ENCODE measurements at regions not wholly inside any gene's neighbourhood (a gene's known extent, or its start where the extent isn't known, plus 50 kb on each side); places are given as distances from the start of the nearest gene placed in this dataset.

DNA sequence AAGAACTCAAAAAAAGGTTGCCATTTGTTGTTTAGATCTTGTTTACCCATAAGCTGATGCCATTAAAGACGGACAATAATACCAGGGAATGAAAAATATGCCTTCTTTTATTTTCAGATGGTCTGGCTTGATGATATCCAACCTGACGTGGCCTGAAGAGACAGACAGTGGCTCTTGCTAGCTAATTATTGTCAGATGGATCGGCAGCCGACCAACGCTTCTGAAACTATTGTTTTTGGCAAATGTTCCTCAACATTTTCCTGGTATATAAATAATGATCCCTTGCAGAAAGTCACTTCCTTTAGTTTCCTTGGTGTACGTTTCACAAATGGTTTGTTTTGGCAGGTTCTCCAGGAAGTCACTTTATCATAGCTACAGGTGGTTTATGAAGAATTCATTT lies 290.9 kb upstream of the TSHZ2 start (continued):
- TF ChIP-seq KAT2A (conservative IDR thresholded peaks at IDR 0.05; ENCODE audit: control insufficient read depth, low read depth, low read length) (no peak), RAD21 (IDR thresholded peaks at IDR 0.05; ENCODE audit: insufficient read depth, low read depth, low read length) (no peak), JUND (IDR thresholded peaks at IDR 0.05; ENCODE audit: low read depth, low read length) (no peak), CREM (IDR thresholded peaks at IDR 0.05; ENCODE audit: low read depth) (no peak), EGR1 (IDR thresholded peaks at IDR 0.05; ENCODE audit: borderline replicate concordance in 1 of 2, low read depth in 2 of 2, low read length in 2 of 2) (no peak), BHLHE40 (IDR thresholded peaks at IDR 0.05; ENCODE audit: borderline replicate concordance in 1 of 2, low read depth in 2 of 2, low read length in 1 of 2) (no peak), ZNF217 (IDR thresholded peaks at IDR 0.05) (no peak), SUPT20H (IDR thresholded peaks at IDR 0.05; ENCODE audit: borderline replicate concordance, control insufficient read depth, low read depth, low read length) (no peak)
- TF ChIP-seq, protein P1, sequence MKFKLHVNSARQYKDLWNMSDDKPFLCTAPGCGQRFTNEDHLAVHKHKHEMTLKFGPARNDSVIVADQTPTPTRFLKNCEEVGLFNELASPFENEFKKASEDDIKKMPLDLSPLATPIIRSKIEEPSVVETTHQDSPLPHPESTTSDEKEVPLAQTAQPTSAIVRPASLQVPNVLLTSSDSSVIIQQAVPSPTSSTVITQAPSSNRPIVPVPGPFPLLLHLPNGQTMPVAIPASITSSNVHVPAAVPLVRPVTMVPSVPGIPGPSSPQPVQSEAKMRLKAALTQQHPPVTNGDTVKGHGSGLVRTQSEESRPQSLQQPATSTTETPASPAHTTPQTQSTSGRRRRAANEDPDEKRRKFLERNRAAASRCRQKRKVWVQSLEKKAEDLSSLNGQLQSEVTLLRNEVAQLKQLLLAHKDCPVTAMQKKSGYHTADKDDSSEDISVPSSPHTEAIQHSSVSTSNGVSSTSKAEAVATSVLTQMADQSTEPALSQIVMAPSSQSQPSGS (IDR thresholded peaks at IDR 0.05; ENCODE audit: low read length), result no peak
- TF ChIP-seq, protein P2, sequence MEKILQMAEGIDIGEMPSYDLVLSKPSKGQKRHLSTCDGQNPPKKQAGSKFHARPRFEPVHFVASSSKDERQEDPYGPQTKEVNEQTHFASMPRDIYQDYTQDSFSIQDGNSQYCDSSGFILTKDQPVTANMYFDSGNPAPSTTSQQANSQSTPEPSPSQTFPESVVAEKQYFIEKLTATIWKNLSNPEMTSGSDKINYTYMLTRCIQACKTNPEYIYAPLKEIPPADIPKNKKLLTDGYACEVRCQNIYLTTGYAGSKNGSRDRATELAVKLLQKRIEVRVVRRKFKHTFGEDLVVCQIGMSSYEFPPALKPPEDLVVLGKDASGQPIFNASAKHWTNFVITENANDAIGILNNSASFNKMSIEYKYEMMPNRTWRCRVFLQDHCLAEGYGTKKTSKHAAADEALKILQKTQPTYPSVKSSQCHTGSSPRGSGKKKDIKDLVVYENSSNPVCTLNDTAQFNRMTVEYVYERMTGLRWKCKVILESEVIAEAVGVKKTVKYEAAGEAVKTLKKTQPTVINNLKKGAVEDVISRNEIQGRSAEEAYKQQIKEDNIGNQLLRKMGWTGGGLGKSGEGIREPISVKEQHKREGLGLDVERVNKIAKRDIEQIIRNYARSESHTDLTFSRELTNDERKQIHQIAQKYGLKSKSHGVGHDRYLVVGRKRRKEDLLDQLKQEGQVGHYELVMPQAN (conservative IDR thresholded peaks at IDR 0.05), result no peak

GRCh38 chr20:52677216-52677615 lies 294.9 kb upstream of the TSHZ2 start:
- FAIRE-seq (no peak), ATAC-seq (no peak), DNase-seq (ENCODE audit: low read depth, low spot score) (no peak)
- SMC1A ChIA-PET (ENCODE audit: uncharacterized antibody, unreplicated experiment), result no interaction called here
- Histone ChIP-seq H3K27ac (ENCODE audit: control insufficient read depth, insufficient read depth) (no peak overlapping the region), H3K4me3 (no peak overlapping the region), H3K27me3 (replicated peaks in 1 of 2; ENCODE audit: control insufficient read depth in 2 of 2, insufficient read depth in 2 of 2, low read length in 1 of 2) (no peaks in the 10 kb centered on the region), H3K36me3 (ENCODE audit: control insufficient read depth in 2 of 2, insufficient read depth in 2 of 2, low read length in 1 of 2) (no peaks in the 10 kb centered on the region), H2AFZ (ENCODE audit: control insufficient read depth, low read depth, low read length) (no peak overlapping the region), H3K9me3 (replicated peaks; ENCODE audit: control insufficient read depth, insufficient read depth, low read length) (no peaks in the 10 kb centered on the region), H3K9ac (ENCODE audit: control insufficient read depth, insufficient read depth, low read length) (no peak overlapping the region), H3K4me1 (ENCODE audit: control insufficient read depth, insufficient read depth, low read length) (no peaks in the 10 kb centered on the region), H3K79me2 (ENCODE audit: control insufficient read depth, insufficient read depth, low read length) (no peaks in the 10 kb centered on the region), H3K4me2 (ENCODE audit: control insufficient read depth, insufficient read depth) (no peak overlapping the region), H4K20me1 (ENCODE audit: control insufficient read depth, insufficient read depth) (no peaks in the 10 kb centered on the region)
- WGBS (ENCODE audit: insufficient coverage, insufficient replicate concordance, low lambda C conversion rate, missing lambda C conversion rate), result 30% methylated on average over 2 of the region's 2 CpGs
- intact Hi-C loops (cut with micrococcal nuclease; ENCODE audit: unreplicated experiment), result no loop called here
- in situ Hi-C loops (cut with MboI), result no loop called here
- RAD21 ChIA-PET (ENCODE audit: unreplicated experiment), result no interaction called here
- no TSS peak for BruUV-seq (replicated peaks)
- CTCF ChIA-PET, result no interaction called here
- POLR2A ChIA-PET, result no interaction called here
- TF ChIP-seq KDM1A (IDR thresholded peaks at IDR 0.05; ENCODE audit: borderline replicate concordance) (no peak), ZBED1 (IDR thresholded peaks at IDR 0.05; ENCODE audit: borderline replicate concordance) (no peak), POLR2A (IDR thresholded peaks at IDR 0.05; ENCODE audit: low read depth, low read length) (no peak), RFX5 (IDR thresholded peaks at IDR 0.05; ENCODE audit: low read depth, low read length) (no peak), KAT2A (conservative IDR thresholded peaks at IDR 0.05; ENCODE audit: control insufficient read depth, low read depth, low read length) (no peak), BACH1 (IDR thresholded peaks at IDR 0.05; ENCODE audit: borderline replicate concordance) (no peak), ZBTB33 (IDR thresholded peaks at IDR 0.05) (no peak), TCF12 (IDR thresholded peaks at IDR 0.05; ENCODE audit: low read depth, low read length) (no peak), FOS (IDR thresholded peaks at IDR 0.05; ENCODE audit: borderline replicate concordance, extremely low read depth, insufficient read length) (no peak)
- TF ChIP-seq, protein P3, sequence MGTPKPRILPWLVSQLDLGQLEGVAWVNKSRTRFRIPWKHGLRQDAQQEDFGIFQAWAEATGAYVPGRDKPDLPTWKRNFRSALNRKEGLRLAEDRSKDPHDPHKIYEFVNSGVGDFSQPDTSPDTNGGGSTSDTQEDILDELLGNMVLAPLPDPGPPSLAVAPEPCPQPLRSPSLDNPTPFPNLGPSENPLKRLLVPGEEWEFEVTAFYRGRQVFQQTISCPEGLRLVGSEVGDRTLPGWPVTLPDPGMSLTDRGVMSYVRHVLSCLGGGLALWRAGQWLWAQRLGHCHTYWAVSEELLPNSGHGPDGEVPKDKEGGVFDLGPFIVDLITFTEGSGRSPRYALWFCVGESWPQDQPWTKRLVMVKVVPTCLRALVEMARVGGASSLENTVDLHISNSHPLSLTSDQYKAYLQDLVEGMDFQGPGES (IDR thresholded peaks at IDR 0.05), result no peak

Measured in GM12878 (cell line).